ENCODE measurements at regions not wholly inside any gene's neighbourhood (a gene's known extent, or its start where the extent isn't known, plus 50 kb on each side); places are given as distances from the start of the nearest gene placed in this dataset.

GRCh38 chr7:26000841-26001240 is 151.2 kb upstream of the NFE2L3 start:
- no peak overlapping the region for H3K4me3 ChIP-seq (ENCODE audit: low read length)
- H3K27ac ChIP-seq (ENCODE audit: low read depth, low read length): no peak overlapping the region
- H3K9ac ChIP-seq (ENCODE audit: low read length): no peak overlapping the region
- H3K36me3 ChIP-seq (ENCODE audit: control insufficient read depth, insufficient read depth, low read length): no peaks in the 10 kb centered on the region
- no peaks in the 10 kb centered on the region for H3K27me3 ChIP-seq (ENCODE audit: control insufficient read depth, insufficient read depth, low read length)
- no peaks in the 10 kb centered on the region for H3K4me1 ChIP-seq (ENCODE audit: control insufficient read depth, insufficient read depth, low read length)

- Histone ChIP-seq H3K27me3 (ENCODE audit: control insufficient read depth, insufficient read depth, low read length) (no peaks in the 10 kb centered on the region), H3K9ac (ENCODE audit: low read length) (no peak overlapping the region), H3K36me3 (ENCODE audit: control insufficient read depth, insufficient read depth, low read length) (no peaks in the 10 kb centered on the region), H3K27ac (ENCODE audit: low read depth, low read length) (no peak overlapping the region), H3K4me3 (ENCODE audit: low read length) (no peak overlapping the region), H3K4me1 (ENCODE audit: control insufficient read depth, insufficient read depth, low read length) (no peaks in the 10 kb centered on the region)
Observed at GRCh38 chr7:26001662-26002244, 150.2 kb upstream of the NFE2L3 start.

GRCh38 chr7:26005683-26006410 is 146.2 kb upstream of the NFE2L3 start:
- Histone ChIP-seq H3K4me3 (ENCODE audit: low read length) (no peak overlapping the region), H3K27me3 (ENCODE audit: control insufficient read depth, insufficient read depth, low read length) (no peaks in the 10 kb centered on the region), H3K27ac (ENCODE audit: low read depth, low read length) (no peak overlapping the region), H3K9ac (ENCODE audit: low read length) (no peak overlapping the region), H3K36me3 (ENCODE audit: control insufficient read depth, insufficient read depth, low read length) (no peaks in the 10 kb centered on the region), H3K4me1 (ENCODE audit: control insufficient read depth, insufficient read depth, low read length) (no peaks in the 10 kb centered on the region)

DNA sequence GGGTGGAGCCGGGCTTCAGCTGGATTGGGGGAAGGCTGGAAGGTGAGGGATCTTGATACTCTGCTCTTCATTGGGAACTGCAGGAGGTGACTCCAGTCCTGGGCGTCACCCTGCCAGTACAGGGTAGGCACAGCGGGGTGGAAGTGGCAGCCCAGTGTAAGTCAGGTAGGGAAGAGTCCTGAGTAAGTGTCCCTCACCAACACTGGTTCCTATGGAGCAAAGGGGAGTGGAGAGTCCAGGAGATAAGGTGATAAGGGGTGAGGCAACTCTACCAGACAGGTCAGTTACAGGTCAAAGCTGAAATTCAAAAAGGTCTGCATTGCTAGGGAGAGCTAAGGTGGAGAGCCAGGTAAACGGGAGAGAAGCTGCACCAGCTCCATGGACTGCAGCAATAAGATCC is 145.6 kb upstream of the NFE2L3 start:
- Histone ChIP-seq H3K4me3 (ENCODE audit: low read length) (no peak overlapping the region), H3K9ac (ENCODE audit: low read length) (no peak overlapping the region), H3K4me1 (ENCODE audit: control insufficient read depth, insufficient read depth, low read length) (no peaks in the 10 kb centered on the region), H3K36me3 (ENCODE audit: control insufficient read depth, insufficient read depth, low read length) (no peaks in the 10 kb centered on the region), H3K27ac (ENCODE audit: low read depth, low read length) (no peak overlapping the region), H3K27me3 (ENCODE audit: control insufficient read depth, insufficient read depth, low read length) (no peaks in the 10 kb centered on the region)

DNA sequence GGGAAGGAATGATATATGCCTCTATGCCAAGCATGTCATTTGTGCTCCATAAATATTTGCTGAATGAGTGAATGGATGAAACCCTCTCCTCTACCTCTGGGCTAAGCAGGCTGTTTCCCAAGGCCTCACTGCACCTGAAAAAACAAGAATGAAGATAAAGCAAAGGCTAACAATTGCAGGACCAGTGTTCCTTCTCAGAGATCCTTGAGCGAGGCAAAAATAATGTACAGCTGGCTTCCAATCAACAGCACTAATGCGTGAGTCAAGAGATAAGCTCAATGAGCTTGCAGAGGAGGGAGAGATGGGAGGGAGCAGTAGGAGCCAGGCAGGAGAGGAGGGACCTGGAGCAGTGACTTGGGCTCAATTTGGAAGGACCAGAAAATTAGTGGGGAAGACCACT is 144.5 kb upstream of the NFE2L3 start:
- H3K4me1 ChIP-seq (ENCODE audit: control insufficient read depth, insufficient read depth, low read length): no peaks in the 10 kb centered on the region
- no peak overlapping the region for H3K9ac ChIP-seq (ENCODE audit: low read length)
- no peak overlapping the region for H3K27ac ChIP-seq (ENCODE audit: low read depth, low read length)
- H3K4me3 ChIP-seq (ENCODE audit: low read length): no peak overlapping the region
- no peaks in the 10 kb centered on the region for H3K36me3 ChIP-seq (ENCODE audit: control insufficient read depth, insufficient read depth, low read length)
- H3K27me3 ChIP-seq (ENCODE audit: control insufficient read depth, insufficient read depth, low read length): no peaks in the 10 kb centered on the region

- no peak overlapping the region for H3K4me3 ChIP-seq (ENCODE audit: low read length)
- no peak overlapping the region for H3K9ac ChIP-seq (ENCODE audit: low read length)
- H3K36me3 ChIP-seq (ENCODE audit: control insufficient read depth, insufficient read depth, low read length): no peaks in the 10 kb centered on the region
- no peak overlapping the region for H3K27ac ChIP-seq (ENCODE audit: low read depth, low read length)
- H3K4me1 ChIP-seq (ENCODE audit: control insufficient read depth, insufficient read depth, low read length): no peaks in the 10 kb centered on the region
- H3K27me3 ChIP-seq (ENCODE audit: control insufficient read depth, insufficient read depth, low read length): no peaks in the 10 kb centered on the region
Observed at GRCh38 chr7:26008428-26008827, 143.6 kb upstream of the NFE2L3 start.

DNA sequence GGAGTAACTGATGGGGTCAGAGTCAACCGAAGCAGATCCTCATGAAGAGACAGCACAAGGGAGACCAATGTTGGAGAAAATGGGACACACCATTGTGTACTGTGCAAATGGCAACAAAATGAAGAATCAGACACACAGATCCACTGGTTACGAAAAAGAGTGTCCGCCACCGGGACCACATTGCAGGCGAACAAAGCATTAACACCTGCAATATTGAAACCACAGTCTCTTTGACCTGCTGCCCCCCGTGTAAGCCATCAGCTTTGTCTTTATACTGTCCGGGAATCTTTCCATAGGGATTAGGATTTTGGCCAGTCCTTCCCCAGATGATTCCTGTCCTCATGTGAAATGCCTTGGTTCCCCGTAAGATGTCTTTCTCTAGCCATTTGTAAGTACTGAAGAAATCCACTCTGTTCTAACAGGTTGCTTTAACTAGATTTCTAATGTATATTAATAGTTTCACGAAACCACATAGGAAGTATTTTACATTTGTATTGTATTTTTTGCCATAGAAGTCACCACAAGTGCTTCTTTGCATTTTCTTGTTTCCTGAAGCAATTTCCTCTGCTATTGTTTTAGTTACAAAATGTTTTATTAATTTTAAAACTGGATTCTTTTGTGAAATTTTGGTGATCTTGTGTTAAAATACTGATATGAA is 140.8 kb upstream of the NFE2L3 start:
- Histone ChIP-seq H3K9ac (ENCODE audit: low read length) (no peak overlapping the region), H3K4me1 (ENCODE audit: control insufficient read depth, insufficient read depth, low read length) (no peaks in the 10 kb centered on the region), H3K27me3 (ENCODE audit: control insufficient read depth, insufficient read depth, low read length) (no peaks in the 10 kb centered on the region), H3K36me3 (ENCODE audit: control insufficient read depth, insufficient read depth, low read length) (no peaks in the 10 kb centered on the region), H3K4me3 (ENCODE audit: low read length) (no peak overlapping the region), H3K27ac (ENCODE audit: low read depth, low read length) (no peak overlapping the region)

DNA sequence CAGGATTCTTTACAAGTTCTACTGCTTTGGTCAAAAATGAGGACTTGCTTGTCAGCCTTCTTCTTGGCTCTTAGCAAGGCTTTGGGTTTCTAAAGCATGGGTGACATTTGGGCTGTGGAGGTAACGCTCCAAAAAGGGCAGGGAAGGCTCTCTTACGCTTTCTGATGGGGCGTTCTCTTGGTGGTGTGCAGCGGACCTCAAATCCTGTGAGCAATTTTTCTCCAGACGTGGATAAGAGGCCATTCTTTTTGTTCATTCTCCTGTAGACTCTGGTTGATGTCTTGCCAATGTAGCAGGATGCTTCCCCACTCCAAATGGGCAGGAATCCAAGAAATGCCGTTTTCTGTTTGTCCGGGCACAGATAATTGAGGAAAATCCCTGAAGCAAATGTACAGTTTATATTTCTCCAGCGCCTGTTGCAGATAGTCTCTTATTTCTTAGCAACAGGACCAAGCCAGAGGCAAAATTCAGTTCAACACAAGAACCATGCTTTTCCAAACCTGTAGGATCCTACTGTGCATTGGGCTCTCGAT is 138.4 kb upstream of the NFE2L3 start:
- H3K27ac ChIP-seq (ENCODE audit: low read depth, low read length): no peak overlapping the region
- H3K4me1 ChIP-seq (ENCODE audit: control insufficient read depth, insufficient read depth, low read length): no peaks in the 10 kb centered on the region
- H3K36me3 ChIP-seq (ENCODE audit: control insufficient read depth, insufficient read depth, low read length): no peaks in the 10 kb centered on the region
- H3K4me3 ChIP-seq (ENCODE audit: low read length): no peak overlapping the region
- H3K9ac ChIP-seq (ENCODE audit: low read length): no peak overlapping the region
- no peaks in the 10 kb centered on the region for H3K27me3 ChIP-seq (ENCODE audit: control insufficient read depth, insufficient read depth, low read length)

- Histone ChIP-seq H3K4me1 (ENCODE audit: control insufficient read depth, insufficient read depth, low read length) (no peaks in the 10 kb centered on the region), H3K36me3 (ENCODE audit: control insufficient read depth, insufficient read depth, low read length) (no peaks in the 10 kb centered on the region), H3K27ac (ENCODE audit: low read depth, low read length) (no peak overlapping the region), H3K9ac (ENCODE audit: low read length) (no peak overlapping the region), H3K4me3 (ENCODE audit: low read length) (no peak overlapping the region), H3K27me3 (ENCODE audit: control insufficient read depth, insufficient read depth, low read length) (no peaks in the 10 kb centered on the region)
Observed at GRCh38 chr7:26022982-26023381, 129.0 kb upstream of the NFE2L3 start.

GRCh38 chr7:26029911-26030310 is 122.1 kb upstream of the NFE2L3 start:
- Histone ChIP-seq H3K4me1 (ENCODE audit: control insufficient read depth, insufficient read depth, low read length) (no peaks in the 10 kb centered on the region), H3K4me3 (ENCODE audit: low read length) (no peak overlapping the region), H3K36me3 (ENCODE audit: control insufficient read depth, insufficient read depth, low read length) (no peaks in the 10 kb centered on the region), H3K27ac (ENCODE audit: low read depth, low read length) (no peak overlapping the region), H3K27me3 (ENCODE audit: control insufficient read depth, insufficient read depth, low read length) (no peaks in the 10 kb centered on the region), H3K9ac (ENCODE audit: low read length) (no peak overlapping the region)

DNA sequence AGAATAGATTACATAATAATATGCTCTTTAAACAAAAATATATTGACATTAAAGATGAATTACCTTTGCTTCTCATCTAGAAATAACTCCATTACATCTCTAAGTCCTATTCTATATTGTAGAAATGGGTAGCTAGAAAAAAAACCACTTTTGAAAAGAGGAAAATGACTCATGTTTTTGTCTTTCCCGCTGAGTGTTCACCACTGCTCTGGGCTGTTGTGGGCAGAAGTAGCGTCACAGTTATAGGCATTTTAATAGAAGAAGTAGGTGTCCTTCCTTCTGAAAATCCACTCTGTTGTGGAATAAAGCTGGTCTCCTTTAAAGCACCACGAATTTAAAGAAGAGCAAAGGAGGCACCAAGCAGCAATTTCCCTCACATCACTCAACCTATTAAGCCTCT is 117.6 kb upstream of the NFE2L3 start:
- no peaks in the 10 kb centered on the region for H3K27me3 ChIP-seq (ENCODE audit: control insufficient read depth, insufficient read depth, low read length)
- no peak overlapping the region for H3K27ac ChIP-seq (ENCODE audit: low read depth, low read length)
- no peak overlapping the region for H3K4me3 ChIP-seq (ENCODE audit: low read length)
- no peaks in the 10 kb centered on the region for H3K4me1 ChIP-seq (ENCODE audit: control insufficient read depth, insufficient read depth, low read length)
- no peak overlapping the region for H3K9ac ChIP-seq (ENCODE audit: low read length)
- H3K36me3 ChIP-seq (ENCODE audit: control insufficient read depth, insufficient read depth, low read length): no peaks in the 10 kb centered on the region

DNA sequence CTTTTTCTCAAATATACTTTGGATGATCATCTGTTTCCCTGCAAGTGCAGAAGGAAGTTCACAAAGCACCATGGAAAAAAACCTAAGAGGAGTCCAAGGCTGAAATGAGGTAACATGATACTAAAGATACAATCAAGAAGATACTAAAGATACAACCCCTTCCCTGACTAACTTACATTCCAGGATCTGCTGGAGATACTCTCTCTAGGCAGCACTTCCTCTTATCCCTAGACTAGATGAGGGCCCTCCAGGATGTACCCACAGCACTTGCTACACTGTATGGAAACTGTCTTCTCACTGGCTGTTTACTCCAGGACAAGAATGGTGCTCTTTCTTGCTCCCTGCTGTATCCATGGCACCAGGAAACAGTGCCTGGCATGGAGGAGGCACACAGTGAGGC is 116.4 kb upstream of the NFE2L3 start:
- no peak overlapping the region for H3K9ac ChIP-seq (ENCODE audit: low read length)
- H3K36me3 ChIP-seq (ENCODE audit: control insufficient read depth, insufficient read depth, low read length): no peaks in the 10 kb centered on the region
- H3K4me1 ChIP-seq (ENCODE audit: control insufficient read depth, insufficient read depth, low read length): no peaks in the 10 kb centered on the region

More for the DNA sequence above, 116.4 kb upstream of the NFE2L3 start:
- H3K4me3 ChIP-seq (ENCODE audit: low read length): no peak overlapping the region
- H3K27me3 ChIP-seq (ENCODE audit: control insufficient read depth, insufficient read depth, low read length): peaks cover 2% of the 10 kb centered on the region
- no peak overlapping the region for H3K27ac ChIP-seq (ENCODE audit: low read depth, low read length)

Data from rectal smooth muscle tissue (tissue), 1 donor.